ENCODE measurements at regions not wholly inside any gene's neighbourhood (a gene's known extent, or its start where the extent isn't known, plus 50 kb on each side); places are given as distances from the start of the nearest gene placed in this dataset.
"Not testable (repeated sequence)": the region's sequence is repeated elsewhere in the genome, so short reads cannot be mapped to it uniquely, and the experiment has no call there.

GRCh38 chr10:108560488-108560887, 1362.8 kb downstream of the XPNPEP1 start:
- H3K4me3 ChIP-seq (ENCODE audit: control insufficient read depth, low read depth, low read length): peak overlapping the region; percentile 5
- peak; percentile 5 for DNase-seq (ENCODE audit: low read depth)
- TF ChIP-seq, protein P1, sequence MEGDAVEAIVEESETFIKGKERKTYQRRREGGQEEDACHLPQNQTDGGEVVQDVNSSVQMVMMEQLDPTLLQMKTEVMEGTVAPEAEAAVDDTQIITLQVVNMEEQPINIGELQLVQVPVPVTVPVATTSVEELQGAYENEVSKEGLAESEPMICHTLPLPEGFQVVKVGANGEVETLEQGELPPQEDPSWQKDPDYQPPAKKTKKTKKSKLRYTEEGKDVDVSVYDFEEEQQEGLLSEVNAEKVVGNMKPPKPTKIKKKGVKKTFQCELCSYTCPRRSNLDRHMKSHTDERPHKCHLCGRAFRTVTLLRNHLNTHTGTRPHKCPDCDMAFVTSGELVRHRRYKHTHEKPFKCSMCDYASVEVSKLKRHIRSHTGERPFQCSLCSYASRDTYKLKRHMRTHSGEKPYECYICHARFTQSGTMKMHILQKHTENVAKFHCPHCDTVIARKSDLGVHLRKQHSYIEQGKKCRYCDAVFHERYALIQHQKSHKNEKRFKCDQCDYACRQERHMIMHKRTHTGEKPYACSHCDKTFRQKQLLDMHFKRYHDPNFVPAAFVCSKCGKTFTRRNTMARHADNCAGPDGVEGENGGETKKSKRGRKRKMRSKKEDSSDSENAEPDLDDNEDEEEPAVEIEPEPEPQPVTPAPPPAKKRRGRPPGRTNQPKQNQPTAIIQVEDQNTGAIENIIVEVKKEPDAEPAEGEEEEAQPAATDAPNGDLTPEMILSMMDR (conservative IDR thresholded peaks at IDR 0.05; ENCODE audit: control insufficient read depth, insufficient read depth, low read depth, low read length): no peak

DNA sequence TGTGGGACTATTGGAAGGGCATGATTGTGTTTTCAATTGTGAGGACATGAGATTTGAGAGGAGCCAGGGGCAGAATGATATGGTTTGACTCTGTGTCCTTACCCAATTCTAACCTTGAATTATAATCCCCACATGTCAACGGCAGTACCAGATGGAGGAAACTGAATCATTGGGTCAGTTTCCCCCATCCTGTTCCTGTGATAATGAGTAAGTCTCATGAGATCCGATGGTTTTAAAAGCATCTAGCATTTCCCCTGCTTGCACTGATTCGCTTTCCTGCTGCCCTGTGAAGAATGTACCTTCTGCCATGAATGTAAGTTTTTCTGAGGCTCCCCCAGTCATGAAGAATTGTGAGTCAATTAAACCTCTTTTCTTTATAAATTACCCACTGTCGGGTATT, 1367.1 kb downstream of the XPNPEP1 start:
- TF ChIP-seq, protein P1 (conservative IDR thresholded peaks at IDR 0.05; ENCODE audit: control insufficient read depth, insufficient read depth, low read depth, low read length): no peak
- no peak overlapping the region for H3K4me3 ChIP-seq (ENCODE audit: control insufficient read depth, low read depth, low read length)
- DNase-seq (ENCODE audit: low read depth): peak; percentile 74

GRCh38 chr10:108545921-108546320, 1377.4 kb downstream of the XPNPEP1 start:
- no peak for DNase-seq (ENCODE audit: low read depth)
- TF ChIP-seq, protein P1 (conservative IDR thresholded peaks at IDR 0.05; ENCODE audit: control insufficient read depth, insufficient read depth, low read depth, low read length): no peak
- H3K4me3 ChIP-seq (ENCODE audit: control insufficient read depth, low read depth, low read length): no peak overlapping the region

- H3K4me3 ChIP-seq (ENCODE audit: control insufficient read depth, low read depth, low read length): no peak overlapping the region
- peak; percentile 70 for DNase-seq (ENCODE audit: low read depth)
- TF ChIP-seq, protein P1 (conservative IDR thresholded peaks at IDR 0.05; ENCODE audit: control insufficient read depth, insufficient read depth, low read depth, low read length): peak; percentile 94
Measured at GRCh38 chr10:108544500-108545120, 1378.7 kb downstream of the XPNPEP1 start.

- H3K4me3 ChIP-seq (ENCODE audit: control insufficient read depth, low read depth, low read length); DNase-seq (ENCODE audit: low read depth): not testable (repeated sequence)
Measured at GRCh38 chr10:108533551-108533950, 1369.0 kb upstream of the SORCS1 start.

GRCh38 chr10:108523016-108523800, 1358.7 kb upstream of the SORCS1 start:
- TF ChIP-seq, protein P1 (conservative IDR thresholded peaks at IDR 0.05; ENCODE audit: control insufficient read depth, insufficient read depth, low read depth, low read length): no peak
- H3K4me3 ChIP-seq (ENCODE audit: control insufficient read depth, low read depth, low read length): no peak overlapping the region
- no peak for DNase-seq (ENCODE audit: low read depth)

GRCh38 chr10:108521827-108522492, 1357.5 kb upstream of the SORCS1 start:
- DNase-seq (ENCODE audit: low read depth): no peak
- TF ChIP-seq, protein P1 (conservative IDR thresholded peaks at IDR 0.05; ENCODE audit: control insufficient read depth, insufficient read depth, low read depth, low read length): no peak
- H3K4me3 ChIP-seq (ENCODE audit: control insufficient read depth, low read depth, low read length): no peak overlapping the region

Measured in fibroblast of mammary gland (primary cell).